ENCODE measurements at regions not wholly inside any gene's neighbourhood (a gene's known extent, or its start where the extent isn't known, plus 50 kb on each side); places are given as distances from the start of the nearest gene placed in this dataset.

DNA sequence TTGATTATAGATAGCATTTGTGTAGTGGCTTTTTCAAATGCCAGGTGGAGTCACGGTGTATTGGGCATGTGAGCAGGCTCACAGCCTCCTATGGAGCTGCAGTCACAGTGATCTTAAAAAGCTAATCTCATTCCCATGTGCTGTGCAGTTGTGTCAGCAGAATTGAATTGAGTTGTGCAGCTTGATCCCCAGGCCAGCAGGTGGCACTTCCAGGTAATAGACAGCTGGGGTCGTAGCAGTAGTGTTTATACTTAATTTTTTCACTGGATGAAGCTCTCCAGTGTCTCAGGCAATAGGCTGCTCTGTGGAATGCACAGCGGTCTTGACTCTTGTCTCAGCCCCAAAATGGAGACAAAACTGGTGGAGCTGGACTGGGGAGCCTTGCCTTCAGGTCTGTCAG, 1028.1 kb downstream of the SH3BGRL start:
- TF ChIP-seq, protein P1, sequence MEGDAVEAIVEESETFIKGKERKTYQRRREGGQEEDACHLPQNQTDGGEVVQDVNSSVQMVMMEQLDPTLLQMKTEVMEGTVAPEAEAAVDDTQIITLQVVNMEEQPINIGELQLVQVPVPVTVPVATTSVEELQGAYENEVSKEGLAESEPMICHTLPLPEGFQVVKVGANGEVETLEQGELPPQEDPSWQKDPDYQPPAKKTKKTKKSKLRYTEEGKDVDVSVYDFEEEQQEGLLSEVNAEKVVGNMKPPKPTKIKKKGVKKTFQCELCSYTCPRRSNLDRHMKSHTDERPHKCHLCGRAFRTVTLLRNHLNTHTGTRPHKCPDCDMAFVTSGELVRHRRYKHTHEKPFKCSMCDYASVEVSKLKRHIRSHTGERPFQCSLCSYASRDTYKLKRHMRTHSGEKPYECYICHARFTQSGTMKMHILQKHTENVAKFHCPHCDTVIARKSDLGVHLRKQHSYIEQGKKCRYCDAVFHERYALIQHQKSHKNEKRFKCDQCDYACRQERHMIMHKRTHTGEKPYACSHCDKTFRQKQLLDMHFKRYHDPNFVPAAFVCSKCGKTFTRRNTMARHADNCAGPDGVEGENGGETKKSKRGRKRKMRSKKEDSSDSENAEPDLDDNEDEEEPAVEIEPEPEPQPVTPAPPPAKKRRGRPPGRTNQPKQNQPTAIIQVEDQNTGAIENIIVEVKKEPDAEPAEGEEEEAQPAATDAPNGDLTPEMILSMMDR (optimal IDR thresholded peaks at IDR 0.05 in 1 of 3, IDR thresholded peaks at IDR 0.05 in 1 of 3, conservative IDR thresholded peaks at IDR 0.05 in 1 of 3; ENCODE audit: extremely low read depth in 1 of 3, insufficient read depth in 2 of 3, low read length in 3 of 3), result no peak
- TF ChIP-seq EZH2 (IDR thresholded peaks at IDR 0.05; ENCODE audit: low read length), result no peak
